Breast epithelium (tissue), 4 donors: ENCODE measurements at regions not wholly inside any gene's neighbourhood (a gene's known extent, or its start where the extent isn't known, plus 50 kb on each side); places are given as distances from the start of the nearest gene placed in this dataset.

Experiments
- DNase-seq, 2 donors: peaks; one replicate each; pipeline ENCODE4 v3.0.0-alpha.2; 2019; ENCODE audit warnings: low spot score in 2 of 2
- H3K27ac ChIP-seq, 2 donors: fragments of 200-600 bp; sonication (generic) in 1 of 2; one replicate each; pipeline ENCODE4 v1.5.1; 2016 to 2019; ENCODE audit warnings: mild to moderate bottlenecking in 1 of 2
- H3K27me3 ChIP-seq, 2 donors: fragments of 200-600 bp; sonication (generic) in 1 of 2; one replicate each; pipeline versions ENCODE4 v1.5.1 to v1.6.0; 2017 to 2019; ENCODE audit warnings: control low read depth in 1 of 2, mild to moderate bottlenecking in 1 of 2
- H3K36me3 ChIP-seq: fragments of 200-600 bp; one replicate; pipeline ENCODE4 v1.5.1; 2019
- H3K4me1 ChIP-seq, 2 donors: fragments of 200-600 bp; sonication (generic); one replicate each; pipeline ENCODE4 v1.5.1; 2016 to 2019; ENCODE audit warnings: control low read depth in 1 of 2
- H3K4me3 ChIP-seq, 3 donors: fragments of 200-600 bp; sonication (generic); 1 replicate in 2 of 3; 2 replicates in 1 of 3; pipeline ENCODE4 v1.5.1; 2016 to 2019; ENCODE audit warnings: mild to moderate bottlenecking in 3 of 3, moderate library complexity in 2 of 3
- H3K9me3 ChIP-seq, 2 donors: fragments of 200-600 bp; sonication (generic) in 1 of 2; one replicate each; pipeline ENCODE4 v1.5.1; 2016 to 2019; ENCODE audit warnings: control low read depth in 1 of 2
- POLR2A ChIP-seq: fragments of 450-650 bp; IDR thresholded peaks from one replicate; pipeline ENCODE4 v1.6.1; 2016; ENCODE audit warnings: antibody characterized with exemption, mild to moderate bottlenecking, moderate library complexity
- POLR2AphosphoS5 ChIP-seq, 3 donors: sonication (generic); formaldehyde crosslinking; IDR thresholded peaks; one replicate each; pipeline ENCODE4 v1.6.1; 2017; ENCODE audit warnings: antibody characterized with exemption in 3 of 3
- intact Hi-C: fragments of 100-400 bp; cut with DNase I; formaldehyde crosslinking; loops from one replicate; pipeline ENCODE4 v1.15.1; 2023; ENCODE audit warnings: low total_unique reads
- TF ChIP-seq, protein P1 (sequence below), 3 donors: fragments of 450-650 bp; IDR thresholded peaks; one replicate each; pipeline ENCODE4 v1.5.1; 2016 to 2017; ENCODE audit warnings: antibody characterized with exemption in 3 of 3, mild to moderate bottlenecking in 3 of 3, moderate library complexity in 3 of 3

DNA sequence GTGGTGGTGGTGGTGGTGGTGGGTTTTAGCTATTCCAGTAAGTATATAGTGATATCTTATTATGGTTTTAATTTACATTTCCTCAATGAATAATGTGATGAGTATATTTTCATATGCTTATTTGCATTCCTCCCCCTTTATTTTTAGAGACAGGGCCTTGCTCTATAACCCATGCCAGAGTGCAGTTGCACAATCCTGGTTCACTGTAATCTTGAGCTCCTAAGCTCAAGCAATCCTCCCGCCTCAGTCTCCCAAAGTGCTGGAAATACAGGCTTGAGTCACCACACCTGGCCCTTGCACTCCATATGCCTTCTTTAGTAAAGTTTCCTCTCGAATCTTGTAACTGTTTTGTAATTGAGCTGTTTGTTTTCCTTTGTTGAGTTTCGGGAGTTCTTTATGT, 577.7 kb upstream of the AUTS2 start:
- H3K27me3 ChIP-seq = no peaks in the 10 kb centered on the region
- no peaks in the 10 kb centered on the region for H3K36me3 ChIP-seq
- intact Hi-C loops = no loop called here
- peaks cover 9 to 11% of the 10 kb centered on the region in 2 donors for H3K9me3 ChIP-seq
- H3K27ac ChIP-seq = no peak overlapping the region
- H3K4me1 ChIP-seq = no peaks in the 10 kb centered on the region
- TF ChIP-seq POLR2A (no peak), POLR2AphosphoS5 (IDR thresholded peaks at IDR 0.05) (no peak)
- TF ChIP-seq, protein P1, sequence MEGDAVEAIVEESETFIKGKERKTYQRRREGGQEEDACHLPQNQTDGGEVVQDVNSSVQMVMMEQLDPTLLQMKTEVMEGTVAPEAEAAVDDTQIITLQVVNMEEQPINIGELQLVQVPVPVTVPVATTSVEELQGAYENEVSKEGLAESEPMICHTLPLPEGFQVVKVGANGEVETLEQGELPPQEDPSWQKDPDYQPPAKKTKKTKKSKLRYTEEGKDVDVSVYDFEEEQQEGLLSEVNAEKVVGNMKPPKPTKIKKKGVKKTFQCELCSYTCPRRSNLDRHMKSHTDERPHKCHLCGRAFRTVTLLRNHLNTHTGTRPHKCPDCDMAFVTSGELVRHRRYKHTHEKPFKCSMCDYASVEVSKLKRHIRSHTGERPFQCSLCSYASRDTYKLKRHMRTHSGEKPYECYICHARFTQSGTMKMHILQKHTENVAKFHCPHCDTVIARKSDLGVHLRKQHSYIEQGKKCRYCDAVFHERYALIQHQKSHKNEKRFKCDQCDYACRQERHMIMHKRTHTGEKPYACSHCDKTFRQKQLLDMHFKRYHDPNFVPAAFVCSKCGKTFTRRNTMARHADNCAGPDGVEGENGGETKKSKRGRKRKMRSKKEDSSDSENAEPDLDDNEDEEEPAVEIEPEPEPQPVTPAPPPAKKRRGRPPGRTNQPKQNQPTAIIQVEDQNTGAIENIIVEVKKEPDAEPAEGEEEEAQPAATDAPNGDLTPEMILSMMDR (IDR thresholded peaks at IDR 0.05) = no peak
- no peak for DNase-seq
- H3K4me3 ChIP-seq = no peak overlapping the region

DNA sequence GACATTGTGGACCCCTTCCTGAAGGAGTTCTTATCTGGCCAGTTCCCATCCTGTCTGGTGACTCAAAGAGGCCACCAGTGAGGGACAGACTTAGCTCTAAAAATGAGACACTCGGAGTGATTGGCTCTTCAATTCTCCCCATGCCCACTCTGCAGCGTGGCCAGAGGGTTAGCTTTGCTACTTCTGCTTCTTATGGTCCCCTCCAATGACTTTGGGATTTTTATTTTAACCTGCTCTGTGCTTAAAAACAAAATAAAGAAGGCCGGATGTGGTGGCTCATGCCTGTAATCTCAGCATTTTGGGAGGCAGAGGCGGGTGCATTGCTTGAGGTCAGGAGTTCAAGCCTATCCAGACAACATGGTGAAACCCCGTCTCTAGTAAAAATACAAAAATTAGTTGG, 573.0 kb upstream of the AUTS2 start:
- no peak overlapping the region for H3K27ac ChIP-seq
- no peaks in the 10 kb centered on the region for H3K27me3 ChIP-seq
- no peak for DNase-seq
- intact Hi-C loops = no loop called here
- no peak overlapping the region for H3K4me3 ChIP-seq
- no peaks in the 10 kb centered on the region for H3K36me3 ChIP-seq
- no peaks in the 10 kb centered on the region for H3K9me3 ChIP-seq
- no peaks in the 10 kb centered on the region for H3K4me1 ChIP-seq
- TF ChIP-seq, protein P1 (IDR thresholded peaks at IDR 0.05) = no peak
- TF ChIP-seq POLR2AphosphoS5 (IDR thresholded peaks at IDR 0.05) (no peak), POLR2A (no peak)

DNA sequence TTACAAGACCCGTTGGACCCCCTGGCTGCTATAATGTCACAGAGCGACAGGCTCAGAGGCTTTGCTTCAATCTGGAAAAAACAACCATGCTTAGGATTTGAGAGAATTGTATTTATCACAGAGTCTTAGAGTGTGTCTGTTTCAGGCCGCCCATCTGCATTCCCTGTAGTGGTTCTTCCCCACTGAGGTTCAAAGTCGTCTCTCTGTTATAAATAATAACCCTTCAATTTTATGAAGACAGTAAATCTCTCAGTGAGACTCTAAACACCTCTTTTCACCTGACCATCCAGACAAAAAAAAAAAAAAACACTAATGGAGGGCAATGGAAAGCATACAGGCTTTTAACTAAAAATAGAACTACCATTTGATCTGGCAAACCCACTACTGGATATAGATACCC, 565.4 kb upstream of the AUTS2 start:
- Histone ChIP-seq H3K36me3 (no peaks in the 10 kb centered on the region), H3K4me1 (no peaks in the 10 kb centered on the region), H3K9me3 (no peaks in the 10 kb centered on the region), H3K27me3 (no peaks in the 10 kb centered on the region), H3K4me3 (no peak overlapping the region), H3K27ac (no peak overlapping the region)
- TF ChIP-seq POLR2AphosphoS5 (IDR thresholded peaks at IDR 0.05) (no peak), POLR2A (no peak)
- TF ChIP-seq, protein P1 (IDR thresholded peaks at IDR 0.05) = no peak
- no peak for DNase-seq
- intact Hi-C loops = no loop called here

DNA sequence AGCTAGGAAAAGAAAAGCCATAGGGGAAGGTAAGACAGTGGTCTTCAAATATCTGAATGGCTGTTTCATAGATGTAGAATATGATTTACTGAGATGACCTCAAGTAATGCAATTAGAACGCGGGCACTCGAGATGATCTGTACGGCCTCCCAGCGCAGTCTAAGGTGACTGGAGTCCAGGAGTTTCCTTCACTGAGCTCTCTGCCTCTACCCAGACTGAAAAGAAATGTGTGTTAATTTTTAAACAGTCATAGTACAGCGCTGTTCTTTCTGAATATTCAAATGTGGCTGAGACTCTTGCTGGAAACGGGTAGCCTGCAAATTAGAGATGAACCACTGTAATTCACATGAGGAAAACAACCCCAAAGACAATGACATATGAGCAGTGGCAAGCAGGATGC, 562.4 kb upstream of the AUTS2 start:
- H3K36me3 ChIP-seq = no peaks in the 10 kb centered on the region
- TF ChIP-seq POLR2AphosphoS5 (IDR thresholded peaks at IDR 0.05) (no peak), POLR2A (no peak)
- TF ChIP-seq, protein P1 (IDR thresholded peaks at IDR 0.05) = no peak
- no peak overlapping the region for H3K4me3 ChIP-seq
- intact Hi-C loops = no loop called here
- H3K9me3 ChIP-seq = no peaks in the 10 kb centered on the region
- H3K27ac ChIP-seq = no peak overlapping the region
- H3K4me1 ChIP-seq = no peaks in the 10 kb centered on the region
- DNase-seq = no peak
- no peaks in the 10 kb centered on the region for H3K27me3 ChIP-seq

DNA sequence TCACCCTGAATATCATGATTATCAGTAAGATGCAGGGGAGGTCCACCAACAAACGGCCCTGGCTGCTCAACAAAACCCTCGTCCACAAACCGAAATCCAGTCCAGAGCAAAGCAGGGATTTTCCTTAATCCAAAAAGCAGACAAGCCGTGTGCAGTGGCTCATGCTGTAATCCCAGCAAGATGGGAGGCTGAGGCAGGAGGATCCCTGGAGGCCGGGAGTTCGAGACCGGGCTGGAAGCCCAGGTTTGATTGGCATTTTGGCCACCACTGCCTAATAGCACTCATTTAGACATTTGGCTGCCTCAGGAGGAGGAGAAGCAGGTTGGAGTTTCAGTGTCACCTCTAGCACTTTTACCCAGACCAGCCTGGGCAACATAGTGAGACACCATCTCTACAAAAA, 562.0 kb upstream of the AUTS2 start:
- no peak overlapping the region for H3K4me3 ChIP-seq
- TF ChIP-seq POLR2A = no peak
- TF ChIP-seq POLR2AphosphoS5 (IDR thresholded peaks at IDR 0.05) = no peak
- TF ChIP-seq, protein P1 (IDR thresholded peaks at IDR 0.05) = no peak
- intact Hi-C loops = no loop called here
- no peaks in the 10 kb centered on the region for H3K36me3 ChIP-seq
- no peak for DNase-seq
- H3K27ac ChIP-seq = no peak overlapping the region
- H3K9me3 ChIP-seq = no peaks in the 10 kb centered on the region
- no peaks in the 10 kb centered on the region for H3K27me3 ChIP-seq
- no peaks in the 10 kb centered on the region for H3K4me1 ChIP-seq
